ENCODE measurements at regions not wholly inside any gene's neighbourhood (a gene's known extent, or its start where the extent isn't known, plus 50 kb on each side); places are given as distances from the start of the nearest gene placed in this dataset.

DNA sequence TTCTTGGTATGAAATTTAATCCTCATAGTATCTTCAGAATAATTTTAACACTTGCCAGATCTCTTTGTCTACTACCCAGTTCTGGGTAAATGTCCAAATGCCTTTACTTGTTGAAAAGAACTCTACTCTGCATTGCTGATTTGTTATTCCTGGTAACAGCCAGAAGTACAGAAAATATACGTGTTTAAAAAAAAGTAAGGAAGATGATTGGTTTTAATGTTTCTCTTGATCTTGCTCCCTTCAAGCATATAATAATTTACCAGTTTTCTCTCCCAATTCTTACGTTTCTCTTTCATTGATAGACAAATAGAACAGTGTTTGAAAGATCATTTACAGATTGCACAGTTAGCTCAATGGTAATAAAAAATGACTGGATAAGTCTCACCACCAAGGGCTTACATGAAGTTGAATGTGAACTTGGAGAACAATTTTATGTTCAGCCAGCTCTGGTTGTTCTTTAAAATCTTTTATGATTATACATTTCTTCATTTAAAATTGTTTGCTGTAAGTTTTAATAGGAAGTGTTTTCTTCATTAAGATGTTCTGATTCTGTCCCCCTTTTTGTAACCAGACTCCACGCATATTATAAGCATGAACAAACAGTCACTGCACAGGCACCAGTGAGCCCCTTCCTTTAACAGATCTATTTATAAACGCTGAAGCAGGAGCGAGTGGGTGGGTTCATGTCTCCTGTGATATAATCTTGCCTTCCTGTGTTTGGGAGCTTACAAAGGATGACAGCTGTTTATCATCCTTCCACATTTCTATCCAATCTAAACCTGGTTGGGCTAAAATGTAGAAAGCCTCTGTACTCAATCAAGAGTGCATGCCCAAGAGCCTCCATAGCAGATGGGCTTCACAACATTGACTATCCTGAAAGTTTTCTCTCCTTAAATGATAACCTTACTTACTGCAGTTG lies 299.5 kb downstream of the PRL start:
- DNase-seq (ENCODE audit: low read depth): no peak

DNA sequence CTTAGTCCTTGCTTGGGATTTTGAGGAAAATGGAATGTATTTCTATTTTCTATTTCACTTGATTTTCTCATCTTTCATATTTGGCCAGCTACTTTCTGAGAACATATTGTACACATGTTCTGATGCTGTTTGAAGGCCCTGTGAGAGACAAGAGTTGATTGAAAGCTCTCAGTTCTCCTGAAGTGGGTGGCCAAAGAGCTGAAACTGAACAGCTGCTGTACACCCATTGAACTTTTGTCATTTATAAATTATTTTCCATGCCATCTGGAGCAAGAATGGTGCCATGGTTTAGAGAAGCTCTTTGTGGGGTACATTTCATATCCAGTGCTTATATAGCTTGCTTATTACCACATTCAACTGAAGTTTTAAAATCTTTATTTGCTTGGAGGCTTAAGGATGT lies 298.3 kb downstream of the PRL start:
- DNase-seq (ENCODE audit: low read depth): no peak

DNA sequence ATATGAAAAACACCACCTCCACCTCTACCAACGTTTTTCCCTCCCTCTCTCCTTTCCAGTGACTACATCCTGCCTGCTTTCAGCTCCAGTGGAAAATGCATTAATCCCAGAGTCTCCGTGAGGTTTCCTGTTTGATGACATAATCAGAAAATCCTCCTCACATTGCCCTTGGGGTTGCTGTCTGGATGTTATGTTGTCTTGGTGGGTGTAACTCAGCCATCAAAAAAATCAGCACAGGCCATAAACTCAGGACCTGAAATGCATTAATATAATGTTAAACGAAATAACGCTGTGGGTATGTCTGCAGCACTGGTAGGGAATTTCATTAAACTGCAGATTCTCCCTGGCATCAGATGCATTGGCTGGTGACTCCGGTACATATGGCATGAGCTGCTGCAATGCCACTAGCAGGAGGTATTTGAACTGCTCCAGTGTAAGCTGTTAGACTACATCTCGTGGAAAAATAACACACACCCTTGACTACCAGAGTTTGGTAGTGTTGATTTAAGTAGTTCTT lies 297.8 kb downstream of the PRL start:
- no peak for DNase-seq (ENCODE audit: low read depth)

DNA sequence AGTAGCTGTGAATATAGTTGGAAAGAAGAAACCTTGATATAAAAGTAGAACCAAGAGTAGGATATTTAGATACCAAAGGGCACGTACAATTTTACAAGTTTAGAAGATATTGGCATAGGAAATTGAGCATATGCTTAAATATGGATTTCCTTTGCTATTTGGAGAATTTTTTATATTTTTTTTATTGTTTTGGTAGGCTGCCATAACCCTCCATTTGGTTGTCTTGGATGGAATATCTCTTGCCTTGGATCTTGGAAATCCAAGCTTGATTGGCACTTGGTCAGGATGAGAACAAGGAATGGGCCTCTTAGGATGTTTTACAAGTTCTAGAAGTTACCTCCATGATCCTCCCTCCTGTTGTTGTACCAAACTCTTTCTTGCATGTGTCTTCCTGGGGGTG lies 297.1 kb downstream of the PRL start:
- DNase-seq (ENCODE audit: low read depth): no peak

DNA sequence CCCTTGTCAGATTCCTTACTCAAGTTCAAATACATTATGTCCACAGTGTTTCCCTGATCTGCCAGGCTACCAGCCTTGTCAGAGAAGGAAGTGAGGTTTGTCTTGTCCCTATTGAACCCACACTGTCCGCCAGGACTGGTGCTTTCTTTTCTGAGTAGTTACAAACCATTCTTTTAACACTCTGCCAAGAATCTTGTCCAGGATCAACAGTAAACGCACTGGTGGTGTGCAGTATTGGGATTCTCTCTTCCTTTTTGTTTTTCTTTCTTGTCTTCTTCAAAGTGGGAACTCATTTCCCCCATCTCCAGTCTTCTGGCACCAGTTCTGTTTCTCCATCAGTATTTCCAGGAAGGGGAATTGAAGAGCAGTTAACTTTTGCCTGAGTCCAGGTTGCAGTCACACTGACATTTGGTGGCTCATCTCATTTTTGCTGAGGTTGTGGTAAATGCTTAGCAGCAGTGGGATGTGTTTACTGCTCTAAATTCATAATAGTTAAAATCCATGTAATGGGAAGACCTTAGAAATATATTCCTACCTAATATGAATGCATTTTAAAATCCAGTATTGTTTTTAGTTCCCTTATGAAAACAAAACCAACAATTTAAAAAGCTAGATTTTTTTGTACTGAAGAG lies 295.3 kb downstream of the PRL start:
- DNase-seq (ENCODE audit: low read depth): no peak

DNA sequence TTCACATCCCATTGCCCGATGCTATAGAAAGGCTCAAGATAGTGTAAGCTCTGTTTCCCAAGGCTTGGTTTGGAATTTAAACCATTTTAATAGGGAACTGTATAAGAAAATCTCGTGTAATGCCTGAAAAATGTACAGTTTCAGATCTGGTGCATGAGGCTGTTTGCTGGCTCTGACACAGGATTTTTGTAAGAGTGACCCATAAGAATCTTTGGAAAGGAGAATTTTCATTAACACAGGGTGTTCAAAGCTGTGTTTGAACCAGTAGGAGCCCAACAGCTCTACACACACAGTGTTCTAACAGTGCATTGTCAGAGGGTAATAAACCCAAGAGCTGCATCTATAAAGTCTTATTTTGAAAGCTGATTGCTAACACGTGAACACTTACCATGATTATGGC lies 293.5 kb downstream of the PRL start:
- DNase-seq (ENCODE audit: low read depth): no peak

DNA sequence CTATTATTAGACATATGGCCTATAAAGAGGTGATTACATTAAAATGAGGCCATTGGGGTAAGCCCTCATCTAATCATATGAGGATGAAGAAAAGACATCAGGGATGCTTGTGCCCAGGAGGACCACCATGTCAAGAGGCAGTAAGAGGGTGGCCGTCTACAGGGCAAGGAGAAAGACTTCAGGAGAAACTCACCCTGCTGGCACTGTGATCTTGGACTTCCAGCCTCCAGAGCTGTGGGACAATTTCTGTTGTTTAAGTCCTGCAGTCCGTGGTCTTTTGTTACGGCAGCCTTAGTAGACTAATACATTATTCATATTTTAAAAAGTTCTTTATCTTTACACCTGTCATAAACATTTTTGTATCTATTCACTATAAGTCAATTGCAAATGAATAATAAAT lies 290.0 kb downstream of the PRL start:
- no peak for DNase-seq (ENCODE audit: low read depth)

DNA sequence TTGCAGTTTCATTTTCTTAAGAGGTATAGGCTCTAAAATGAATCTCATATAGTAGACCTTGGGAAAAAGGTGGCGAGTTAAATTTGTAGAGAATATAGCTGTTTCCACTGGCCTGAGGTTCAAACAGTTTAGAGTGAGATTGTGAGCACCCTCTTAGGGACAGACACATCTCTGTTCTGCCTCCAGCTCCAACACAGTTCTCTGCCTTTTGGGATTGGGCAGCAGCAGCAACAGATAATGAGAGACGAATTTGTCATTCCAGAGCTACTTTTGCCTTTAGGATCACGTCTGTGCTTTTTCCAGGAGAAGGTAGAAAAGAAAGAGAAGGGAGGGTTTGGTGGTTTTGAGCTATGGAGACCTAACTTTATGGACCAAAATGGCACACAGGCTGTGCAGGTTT lies 289.4 kb downstream of the PRL start:
- DNase-seq (ENCODE audit: low read depth): no peak

DNA sequence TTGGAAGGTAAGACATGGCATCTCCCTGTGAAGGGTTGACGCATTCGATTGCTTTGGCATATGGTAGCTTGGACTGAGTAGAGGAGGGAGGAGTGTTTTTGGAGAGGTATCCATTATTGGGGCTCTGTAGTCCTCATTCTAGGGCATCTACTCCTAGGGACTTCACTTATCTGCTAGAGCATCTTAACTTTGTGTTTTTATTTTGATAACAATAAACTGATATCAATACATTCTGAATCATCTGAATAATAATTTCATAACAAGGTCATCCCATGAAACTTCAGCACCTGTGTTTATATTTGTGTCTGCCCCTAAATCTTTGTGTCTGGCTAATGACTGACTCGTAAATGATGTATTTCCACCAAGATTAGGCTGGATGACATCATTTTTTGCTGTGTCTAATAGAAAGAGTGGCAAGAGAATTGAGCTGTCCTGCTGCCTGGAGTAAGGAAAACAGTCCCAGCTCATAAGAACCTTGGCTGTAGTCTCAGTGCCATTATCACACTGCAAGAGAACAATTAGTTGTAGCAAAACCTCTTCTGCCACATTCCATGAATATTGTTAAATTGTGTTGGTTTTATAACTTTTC lies 288.5 kb downstream of the PRL start:
- no peak for DNase-seq (ENCODE audit: low read depth)

DNA sequence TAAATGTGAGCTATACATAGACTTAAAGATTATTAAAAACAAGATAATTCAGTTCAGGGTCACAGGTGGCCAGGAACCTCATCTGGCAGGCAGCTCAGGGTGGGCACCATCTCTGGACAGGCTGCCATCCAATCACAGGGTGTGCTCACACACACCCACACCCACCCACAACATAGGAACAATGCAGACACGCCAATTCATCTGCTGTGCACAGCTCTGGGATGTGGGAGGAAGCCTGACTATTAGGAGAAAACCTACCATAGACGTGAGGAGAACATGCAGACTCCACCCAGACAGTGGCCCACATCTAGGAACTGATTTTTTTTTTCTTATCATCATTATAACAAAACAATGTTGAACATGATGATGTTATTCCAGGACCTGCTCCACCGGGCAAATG lies 286.7 kb downstream of the PRL start:
- no peak for DNase-seq (ENCODE audit: low read depth)

DNA sequence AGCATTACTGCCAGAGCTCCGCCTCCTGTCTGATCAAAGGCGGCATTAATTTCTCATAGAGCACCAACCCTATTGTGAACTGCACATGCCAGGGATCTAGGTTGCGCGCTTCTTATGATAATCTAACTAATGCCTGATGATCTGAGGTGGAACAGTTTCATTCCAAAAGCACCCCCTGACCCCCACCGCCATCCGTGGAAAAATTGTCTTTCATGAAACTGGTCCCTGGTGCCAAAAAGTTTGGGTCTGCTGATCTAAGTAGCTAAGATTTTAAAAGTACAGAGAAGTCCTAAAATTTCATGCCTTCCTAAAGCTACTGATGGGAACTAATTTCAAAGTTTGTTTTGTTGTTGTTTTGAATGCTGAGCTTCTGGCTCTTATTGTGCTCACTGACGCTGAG lies 281.6 kb downstream of the PRL start:
- no peak for DNase-seq (ENCODE audit: low read depth)

DNA sequence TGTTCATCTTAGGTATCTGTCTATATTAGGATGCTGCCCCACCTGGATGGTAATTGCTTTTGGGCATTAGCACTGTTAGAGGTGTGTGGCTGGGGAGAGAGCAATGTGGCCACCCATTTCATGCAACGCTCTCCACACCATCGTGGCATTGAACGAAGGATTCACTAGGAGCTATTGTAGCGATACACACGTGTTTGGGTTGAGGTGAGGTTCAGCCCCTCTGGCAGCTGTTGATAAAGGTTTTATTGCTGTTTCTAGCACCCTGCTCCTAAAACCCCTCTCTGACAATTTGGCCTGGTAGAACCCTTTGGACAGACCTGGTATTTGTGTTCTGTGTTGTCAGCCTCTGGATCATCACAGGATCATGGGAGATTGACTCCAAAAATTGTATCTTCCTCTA lies 280.9 kb downstream of the PRL start:
- DNase-seq (ENCODE audit: low read depth): no peak

DNA sequence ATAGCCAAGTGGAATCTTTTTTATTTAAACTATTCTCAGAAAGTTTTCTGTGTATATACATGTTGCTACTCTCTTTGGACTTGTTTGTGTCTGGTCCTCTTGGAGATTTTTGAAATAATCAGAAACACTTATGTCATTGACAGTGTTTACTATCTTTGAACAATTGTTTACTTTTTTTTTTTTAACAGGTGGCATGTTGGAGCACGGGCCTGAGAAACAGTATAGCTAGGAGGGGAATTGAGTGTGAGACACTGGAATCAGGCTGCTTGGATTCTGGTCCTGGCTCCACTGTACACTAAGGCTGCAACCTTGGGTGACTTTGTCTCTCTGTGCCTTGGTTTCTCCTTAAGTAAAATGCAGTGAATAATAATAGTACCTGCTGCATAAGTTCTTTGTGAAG lies 279.6 kb downstream of the PRL start:
- no peak for DNase-seq (ENCODE audit: low read depth)

DNA sequence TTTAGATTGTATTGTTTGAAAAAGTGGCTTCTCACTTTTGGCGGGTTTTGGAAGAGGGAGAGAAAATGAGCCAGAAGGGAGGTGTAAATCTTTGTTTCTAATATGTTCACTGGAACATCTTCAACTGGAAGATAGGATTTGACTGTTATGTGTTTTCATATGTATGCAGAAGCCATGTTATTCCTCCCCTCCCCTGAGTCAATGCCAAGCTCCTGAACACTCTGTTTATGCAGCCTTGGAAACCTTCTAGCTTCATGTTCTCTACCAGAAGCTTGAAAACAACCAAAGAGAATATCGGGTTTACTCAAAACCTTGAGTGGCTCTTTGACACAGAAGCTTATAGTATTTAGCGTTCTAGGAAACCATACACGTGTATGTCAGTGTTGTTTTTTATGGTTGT lies 279.1 kb downstream of the PRL start:
- DNase-seq (ENCODE audit: low read depth): no peak

DNA sequence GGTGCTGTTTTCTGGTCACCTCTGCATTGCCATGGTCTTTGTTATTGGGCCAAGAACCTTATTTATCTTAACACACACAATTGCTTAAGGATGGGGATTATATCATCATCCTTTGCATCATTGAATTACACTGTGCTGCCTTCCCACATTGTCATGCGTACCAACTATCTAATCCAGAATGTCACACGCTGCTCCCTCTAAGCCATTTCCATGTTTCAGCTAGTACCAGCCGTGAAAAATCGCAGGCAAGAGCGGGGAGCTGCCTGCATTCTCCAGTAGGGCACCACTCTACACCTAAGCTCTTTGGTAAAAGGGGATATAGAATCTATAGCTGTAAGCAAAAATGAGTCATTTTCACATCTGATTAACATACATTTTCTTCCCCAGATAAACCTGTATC lies 277.0 kb downstream of the PRL start:
- DNase-seq (ENCODE audit: low read depth): no peak

DNA sequence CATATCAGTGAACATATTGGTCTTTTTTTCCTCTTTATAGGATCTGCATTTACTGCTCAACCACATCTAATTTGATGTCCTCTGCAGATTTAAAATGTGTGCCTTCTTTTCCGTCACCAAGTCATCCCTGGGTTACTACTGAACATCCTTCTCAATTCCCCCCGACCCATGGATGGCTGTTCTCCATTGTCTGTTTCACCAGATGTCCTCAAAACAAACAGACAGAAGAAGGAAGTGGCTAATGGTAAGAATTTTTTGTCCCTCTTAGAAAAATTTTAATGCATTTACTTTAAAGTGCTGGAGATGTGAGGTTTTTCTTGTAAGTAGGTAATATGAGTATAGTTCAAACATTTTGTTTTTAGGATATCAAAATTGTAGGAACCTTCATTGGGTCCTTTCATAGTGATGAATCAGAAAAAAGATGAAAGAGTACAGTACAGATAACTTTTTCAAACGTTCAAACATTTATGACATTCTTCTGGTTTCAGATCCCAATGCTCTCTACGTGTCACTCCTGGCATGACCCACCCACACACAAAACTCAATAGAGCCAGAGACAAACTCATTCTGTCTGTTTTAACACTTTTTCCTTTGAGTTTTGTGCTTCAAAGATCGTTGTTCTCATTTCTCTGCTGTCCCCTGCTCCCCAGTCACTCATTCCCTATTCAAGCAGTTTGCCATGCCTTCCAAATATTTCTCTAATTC lies 276.4 kb downstream of the PRL start:
- DNase-seq (ENCODE audit: low read depth): no peak

DNA sequence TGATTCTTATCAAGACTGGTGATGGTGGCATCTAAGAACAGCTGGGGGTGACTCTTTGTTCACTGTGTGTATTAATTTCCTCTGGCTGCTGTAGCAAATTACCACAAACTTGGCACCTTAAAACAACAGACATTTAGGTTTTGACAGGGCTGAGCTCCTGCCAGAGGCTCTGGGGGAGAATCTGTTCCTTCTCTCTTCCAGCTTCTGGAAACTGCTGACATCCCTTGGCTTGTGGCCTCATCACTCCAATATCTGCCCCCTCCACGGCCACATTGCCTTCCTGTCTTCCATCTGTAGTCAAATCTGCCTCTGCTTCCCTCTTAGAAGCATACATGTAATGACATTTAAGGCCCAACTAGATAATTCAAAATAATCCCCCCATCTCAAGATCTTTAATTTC lies 274.9 kb downstream of the PRL start:
- DNase-seq (ENCODE audit: low read depth): no peak

DNA sequence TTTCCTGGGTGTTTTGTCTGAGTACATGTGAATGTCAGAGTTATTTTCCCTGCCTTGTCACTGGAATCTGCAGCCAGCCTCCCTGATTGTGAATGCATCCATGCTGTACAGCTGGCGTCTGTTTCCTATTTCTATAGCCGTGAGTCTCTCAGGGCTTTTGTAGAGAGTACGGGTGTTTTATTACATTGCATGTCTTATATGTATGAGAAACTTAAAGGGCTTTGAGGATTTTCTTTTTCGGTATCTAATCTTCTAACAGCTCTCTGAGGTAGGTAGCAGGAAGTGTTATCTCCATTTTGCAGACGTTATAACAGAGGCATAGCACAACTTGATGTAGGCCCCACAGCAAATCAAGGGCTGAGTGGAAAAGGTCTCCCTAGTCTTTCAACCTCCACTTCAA lies 272.9 kb downstream of the PRL start:
- DNase-seq (ENCODE audit: low read depth): no peak

DNA sequence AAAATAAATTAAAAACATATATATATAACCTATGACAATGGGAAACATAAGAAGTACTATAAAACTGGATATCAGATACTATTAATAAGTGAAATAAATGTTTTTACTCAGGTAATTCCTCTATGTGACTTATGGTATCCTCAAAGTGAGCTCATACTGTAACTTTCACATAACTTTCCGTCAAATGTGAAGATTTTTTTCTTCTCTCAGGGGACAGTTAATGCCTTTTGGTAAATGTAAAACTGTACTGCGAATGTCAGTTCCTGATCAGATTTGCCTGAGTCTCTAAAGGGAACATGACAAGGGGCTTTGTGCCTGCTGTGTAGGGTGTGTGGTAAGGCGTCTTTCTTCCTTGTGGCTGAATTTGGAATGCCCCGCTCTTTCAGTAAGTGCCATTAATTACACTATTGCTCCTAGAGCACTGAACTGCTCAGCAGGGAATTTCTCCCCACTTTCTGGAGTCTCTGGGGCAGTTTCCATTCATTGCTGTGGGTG lies 271.8 kb downstream of the PRL start:
- no peak for DNase-seq (ENCODE audit: low read depth)

DNA sequence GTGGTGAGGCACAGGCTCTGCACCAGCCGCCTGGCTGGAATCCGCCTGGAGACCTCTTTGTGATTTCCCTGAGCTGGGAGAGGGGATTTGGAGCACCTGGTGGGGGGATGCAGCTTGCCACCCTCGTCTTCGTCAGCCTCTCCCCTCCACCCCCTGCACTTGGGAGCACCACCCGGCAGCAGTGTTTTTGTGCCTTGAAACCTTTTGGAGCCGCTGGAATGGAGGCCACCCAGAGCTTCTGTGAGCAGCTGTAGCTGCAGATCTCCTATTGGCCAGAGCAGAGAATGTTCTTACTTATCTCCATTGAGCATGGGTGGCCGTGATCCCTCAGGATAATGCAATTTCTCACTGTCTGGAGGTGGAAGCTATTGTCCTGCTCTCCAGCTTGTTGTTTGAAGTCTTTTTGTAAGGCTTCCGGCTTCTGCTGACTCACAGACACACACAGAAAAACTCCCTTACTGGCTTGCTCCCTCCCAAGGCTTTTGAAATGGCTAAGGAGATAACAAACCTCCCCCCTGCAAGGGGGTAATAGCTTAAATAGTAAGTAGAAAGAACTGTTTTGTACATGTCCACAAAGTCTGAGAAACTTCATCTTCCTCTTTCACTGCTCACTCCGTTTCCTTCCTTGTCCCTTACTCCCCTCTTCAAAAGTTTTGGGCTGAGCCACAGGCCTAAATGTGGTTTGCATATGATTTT lies 271.2 kb downstream of the PRL start:
- DNase-seq (ENCODE audit: low read depth): no peak

DNA sequence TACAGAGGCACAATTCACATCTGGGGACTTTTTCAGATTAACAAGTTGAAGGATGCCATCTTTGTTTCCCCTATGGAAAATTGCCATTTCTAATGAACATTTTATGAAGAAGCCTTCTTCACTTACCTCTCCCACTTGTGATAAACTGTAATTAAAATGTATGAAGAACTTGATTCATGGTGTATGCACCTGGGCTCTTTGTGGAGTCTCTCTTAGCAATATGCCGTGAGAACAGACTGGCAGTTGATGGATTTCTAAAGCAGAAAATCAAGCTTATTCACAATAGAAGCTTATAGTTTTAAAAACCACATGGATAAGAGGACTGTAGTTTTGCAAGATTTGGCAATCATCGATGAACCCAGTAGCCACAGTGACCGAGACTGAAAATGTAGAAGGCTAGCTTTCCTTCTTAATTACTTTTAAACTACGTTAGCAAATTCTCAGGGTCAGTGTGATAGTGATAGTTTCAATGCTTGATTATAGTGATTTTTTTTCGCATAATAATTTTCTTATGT lies 270.6 kb downstream of the PRL start:
- DNase-seq (ENCODE audit: low read depth): no peak

Data from HS-27A (cell line).